GM18520 (cell line): ENCODE measurements at regions not wholly inside any gene's neighbourhood (a gene's known extent, or its start where the extent isn't known, plus 50 kb on each side); places are given as distances from the start of the nearest gene placed in this dataset.
"Not testable (repeated sequence)": the region's sequence is repeated elsewhere in the genome, so short reads cannot be mapped to it uniquely, and the experiment has no call there.

Experiments used
- ATAC-seq: cut with Tn5 transposase; IDR thresholded peaks from one replicate; pipeline ENCODE4 v1.9.1; 2021; ENCODE audit not compliant: unreplicated experiment

DNA sequence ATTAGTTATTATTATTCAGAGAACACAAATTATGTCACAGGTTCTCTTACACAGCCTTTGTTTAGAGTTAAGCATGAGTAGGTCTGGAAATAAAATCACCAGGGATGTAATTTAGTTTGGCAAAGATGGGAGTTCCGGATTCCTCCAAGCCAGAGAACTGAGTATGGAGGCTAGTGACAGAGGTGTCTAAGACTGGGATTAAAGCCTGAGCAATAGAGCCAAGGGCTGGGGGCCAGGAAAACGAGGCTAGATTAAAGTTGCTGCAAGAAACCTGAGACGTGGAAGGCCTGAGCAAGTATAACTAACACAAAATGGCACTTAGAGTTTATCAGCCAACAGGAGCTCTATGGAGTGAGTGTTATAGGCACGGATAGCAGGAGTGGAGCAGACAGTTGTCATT lies 381.6 kb downstream of the SRGAP2C start:
- no peak for ATAC-seq

DNA sequence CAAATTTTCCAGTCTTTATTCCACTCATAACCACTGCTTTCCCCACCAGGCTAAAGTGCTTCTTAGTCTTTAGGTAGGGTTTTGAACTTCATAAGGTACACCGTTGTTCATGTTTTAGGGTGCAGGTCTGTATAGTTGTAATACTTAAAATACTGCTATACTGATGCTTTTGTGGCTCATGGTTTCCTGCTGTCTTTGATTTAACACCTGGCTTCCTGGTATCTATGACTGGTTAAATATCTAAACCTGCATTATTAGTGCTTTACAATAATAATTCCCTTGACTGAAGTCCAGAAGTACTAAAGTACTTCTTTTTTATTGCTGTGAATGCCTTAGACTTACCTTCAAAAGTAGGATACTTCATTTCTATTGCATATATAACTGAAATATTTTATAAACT lies 384.7 kb downstream of the SRGAP2C start:
- no peak for ATAC-seq

DNA sequence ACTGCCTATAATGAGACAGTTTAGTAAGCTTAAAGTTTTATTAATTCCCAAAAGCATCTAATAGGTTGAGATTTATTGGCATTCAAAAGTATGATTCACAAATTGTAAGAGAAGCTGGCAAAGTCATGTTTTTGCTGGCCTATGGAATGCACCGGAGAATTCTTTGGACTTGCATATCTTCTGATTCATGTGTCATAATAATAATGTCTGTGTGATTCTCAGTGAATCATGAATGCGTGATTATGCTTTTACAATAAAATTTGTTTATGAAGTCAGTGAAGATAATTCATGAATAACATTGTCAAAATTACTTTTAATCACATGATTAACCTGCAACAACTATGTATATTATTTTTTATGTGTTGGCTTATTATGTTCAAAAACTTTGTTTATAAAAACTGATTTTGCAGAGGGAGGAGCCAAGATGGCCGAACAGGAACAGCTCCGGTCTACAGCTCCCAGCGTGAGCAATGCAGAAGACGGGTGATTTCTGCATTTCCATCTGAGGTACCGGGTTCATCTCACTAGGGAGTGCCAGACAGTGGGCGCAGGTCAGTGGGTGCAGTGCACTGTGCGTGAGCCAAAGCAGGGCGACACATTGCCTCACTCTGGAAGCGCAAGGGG lies 389.2 kb downstream of the SRGAP2C start:
- ATAC-seq, result not testable (repeated sequence)

DNA sequence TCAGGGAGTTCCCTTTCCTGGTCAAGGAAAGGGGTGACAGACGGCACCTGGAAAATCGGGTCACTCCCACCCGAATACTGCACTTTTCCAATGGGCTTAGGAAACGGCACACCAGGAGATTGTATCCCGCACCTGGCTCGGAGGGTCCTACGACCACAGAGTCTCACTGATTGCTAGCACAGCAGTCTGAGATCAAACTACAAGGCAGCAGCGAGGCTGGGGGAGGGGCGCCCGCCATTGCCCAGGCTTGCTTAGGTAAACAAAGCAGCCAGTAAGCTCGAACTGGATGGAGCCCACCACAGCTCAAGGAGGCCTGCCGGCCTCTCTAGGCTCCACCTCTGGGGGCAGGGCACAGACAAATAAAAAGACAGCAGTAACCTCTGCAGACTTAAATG lies 389.7 kb downstream of the SRGAP2C start:
- not testable (repeated sequence) for ATAC-seq

DNA sequence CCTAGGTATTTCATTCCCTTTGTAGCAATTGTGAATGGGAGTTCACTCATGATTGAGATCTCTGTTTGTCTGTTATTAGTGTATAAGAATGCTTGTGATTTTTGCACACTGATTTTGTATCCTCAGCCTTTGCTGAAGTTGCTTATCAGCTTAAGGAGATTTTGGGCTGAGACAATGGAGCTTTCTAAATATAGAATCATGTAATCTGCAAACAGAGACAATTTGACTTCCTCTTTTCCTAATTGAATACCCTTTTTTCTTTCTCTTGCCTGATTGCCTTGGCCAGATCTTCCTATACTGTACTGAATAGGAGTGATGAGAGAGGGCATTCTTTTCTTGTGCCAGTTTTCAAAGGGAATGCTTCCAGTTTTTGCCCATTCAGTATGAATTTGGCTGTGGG lies 398.1 kb downstream of the SRGAP2C start:
- not testable (repeated sequence) for ATAC-seq

DNA sequence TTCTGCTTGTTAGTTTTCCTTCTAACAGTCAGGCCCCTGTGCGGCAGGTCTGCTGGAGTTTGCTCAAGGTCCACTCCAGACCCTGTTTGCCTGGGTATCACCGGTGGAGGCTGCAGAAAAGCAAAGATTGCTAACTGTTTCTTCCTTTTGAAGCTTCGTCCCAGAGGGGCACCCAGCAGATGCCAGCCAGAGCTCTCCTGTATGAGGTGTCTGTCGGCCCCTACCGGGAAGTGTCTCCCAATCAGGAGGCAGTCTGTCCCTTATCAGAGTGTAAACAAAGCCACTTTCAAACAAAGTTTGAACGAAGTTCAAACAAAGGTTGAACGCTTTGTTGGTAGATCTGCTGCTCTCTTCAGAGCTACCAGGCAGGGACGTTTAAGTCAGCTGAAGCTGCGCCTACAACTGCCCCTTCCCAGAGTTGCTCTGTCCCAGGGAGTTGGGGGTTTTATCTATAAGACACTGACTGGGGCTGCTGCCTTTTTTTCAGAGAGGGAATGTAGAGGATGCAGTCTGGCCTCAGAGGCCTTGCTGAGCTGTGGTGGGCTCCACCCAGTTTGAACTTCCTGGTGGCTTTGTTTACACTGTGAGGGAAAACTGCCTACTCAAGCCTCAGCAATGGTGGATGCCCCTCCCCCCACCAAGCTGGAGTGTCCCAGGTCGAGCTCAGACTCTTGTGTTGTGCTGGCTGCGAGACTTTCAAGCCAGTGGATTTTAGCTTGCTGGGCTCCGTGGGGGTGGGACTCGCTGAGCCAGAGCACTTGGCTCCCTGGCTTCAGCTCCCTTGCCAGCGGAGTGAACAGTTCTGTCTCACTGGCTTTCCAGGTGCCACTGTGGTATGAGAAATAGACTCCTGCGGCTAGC lies 401.8 kb downstream of the SRGAP2C start:
- no peak for ATAC-seq

DNA sequence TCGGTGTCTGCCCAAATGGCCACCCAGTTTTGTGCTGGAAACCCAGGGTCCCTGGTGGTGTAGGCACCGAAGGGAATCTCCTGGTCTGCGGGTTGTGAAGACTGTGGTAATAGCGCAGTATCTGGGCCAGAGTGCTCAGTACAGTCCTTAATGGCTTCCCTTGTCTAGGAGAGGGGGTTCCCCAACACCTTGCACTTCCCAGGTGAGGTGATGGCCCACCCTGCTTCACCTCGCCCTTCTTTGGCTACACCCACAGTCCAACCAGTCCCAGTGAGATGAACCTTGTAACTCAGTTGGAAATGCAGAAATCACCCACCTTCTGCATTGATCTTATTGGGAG lies 402.4 kb downstream of the SRGAP2C start:
- ATAC-seq, result no peak

DNA sequence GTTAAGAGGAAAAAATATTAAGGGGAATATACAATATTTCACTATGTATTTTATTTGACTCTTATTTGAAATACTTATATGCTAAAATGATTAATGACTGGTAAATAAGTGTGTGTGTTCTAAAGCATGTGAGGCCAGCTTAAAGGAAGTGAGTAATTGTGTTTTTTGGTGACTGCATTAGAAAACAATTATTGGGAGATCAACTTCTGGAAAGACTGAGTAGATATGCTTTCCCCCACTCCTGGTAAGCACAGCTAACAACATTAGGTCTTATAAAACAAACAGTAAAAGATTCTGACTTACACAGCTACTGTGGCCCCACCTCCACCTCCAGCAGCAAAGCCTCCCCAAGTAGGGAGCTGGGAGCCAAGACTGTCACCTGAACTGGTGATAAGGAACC lies 403.0 kb downstream of the SRGAP2C start:
- ATAC-seq, result no peak

DNA sequence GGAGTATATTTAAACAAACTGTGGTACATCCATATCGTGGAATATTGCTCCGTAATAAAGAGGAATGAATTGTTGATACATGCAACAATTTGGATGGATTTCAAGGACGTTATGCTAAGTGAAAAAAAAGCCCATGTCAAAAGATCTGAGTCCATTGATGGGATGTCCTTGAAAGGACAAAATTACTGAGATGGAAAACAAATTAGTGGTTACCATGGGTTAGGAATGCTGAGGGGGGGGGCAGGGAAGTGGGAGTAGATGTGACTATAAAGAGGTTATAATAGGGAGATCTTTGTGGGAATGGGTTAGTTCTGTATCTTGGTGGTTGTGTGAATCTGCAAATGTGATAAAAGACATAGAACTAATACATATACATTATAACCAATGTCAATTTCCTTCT lies 409.3 kb downstream of the SRGAP2C start:
- ATAC-seq, result no peak

DNA sequence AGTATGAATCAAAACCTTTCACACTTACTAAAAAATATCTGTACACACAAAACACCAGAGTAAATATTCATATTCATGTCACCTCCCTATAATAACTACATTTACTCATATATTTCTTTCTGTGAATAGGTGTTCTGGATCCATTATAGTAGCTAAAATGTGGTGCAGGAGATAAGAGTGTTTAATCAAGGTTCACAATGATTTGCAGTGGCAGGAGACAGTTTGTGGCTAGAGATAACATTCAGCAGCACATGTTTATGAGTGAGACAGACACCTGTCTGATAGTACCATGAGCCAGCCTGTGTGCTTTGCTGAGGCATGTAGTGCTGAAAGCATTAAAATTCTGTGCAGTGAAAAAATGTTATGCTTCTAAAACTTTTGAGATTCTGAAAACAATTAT lies 410.3 kb downstream of the SRGAP2C start:
- ATAC-seq, result no peak

DNA sequence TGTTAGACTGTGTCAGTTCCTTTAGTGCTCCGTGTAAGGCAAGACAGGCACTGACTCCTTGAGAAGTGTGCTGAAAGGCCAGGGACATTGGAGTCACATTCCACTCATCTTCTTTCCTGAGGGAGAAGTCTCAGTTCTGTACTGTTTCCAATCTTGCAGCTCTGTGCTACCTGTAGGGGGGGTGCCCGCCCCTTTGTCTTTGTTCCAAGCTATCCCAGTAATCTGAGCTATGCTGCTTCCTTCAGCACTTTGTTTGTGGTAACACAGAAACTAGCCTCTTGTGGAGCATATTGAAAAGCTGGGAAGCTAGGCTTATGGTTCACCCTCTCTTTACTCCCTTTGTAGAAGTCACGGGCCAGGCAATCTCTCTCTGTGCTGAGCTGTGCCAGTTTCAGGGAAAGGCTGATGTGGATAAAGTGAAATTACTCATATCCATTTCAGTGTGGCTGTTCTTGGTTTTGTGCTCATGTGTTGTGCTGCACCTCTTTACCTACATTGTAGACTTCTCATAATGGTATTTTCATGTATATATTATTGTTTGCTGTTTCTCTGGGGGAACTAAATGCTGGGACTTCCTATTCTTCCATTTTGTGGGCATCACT lies 420.2 kb downstream of the SRGAP2C start:
- ATAC-seq, result not testable (repeated sequence)

DNA sequence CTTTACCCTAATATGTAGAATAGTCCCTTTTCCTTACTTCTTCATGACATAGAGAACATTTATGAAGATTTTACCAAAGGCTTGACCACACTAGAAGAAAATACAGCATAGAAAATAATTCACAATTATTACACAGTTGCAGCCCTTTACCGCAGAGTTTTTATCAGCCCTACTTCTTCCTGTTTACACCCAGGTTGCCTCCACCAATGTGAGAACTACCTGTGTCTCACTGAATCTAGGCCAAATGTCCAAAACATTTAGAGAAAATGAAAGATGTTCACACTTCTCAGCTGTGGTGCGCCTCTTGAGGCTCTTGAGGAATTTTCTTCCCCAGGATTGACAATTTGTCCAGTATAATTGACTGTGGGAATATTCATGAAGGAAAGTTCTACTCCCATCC lies 422.7 kb downstream of the SRGAP2C start:
- not testable (repeated sequence) for ATAC-seq
